SK-N-SH (cell line): ENCODE measurements at regions not wholly inside any gene's neighbourhood (a gene's known extent, or its start where the extent isn't known, plus 50 kb on each side); places are given as distances from the start of the nearest gene placed in this dataset.

Source experiments
- CTCF ChIP-seq: fragments of 200-600 bp; sonication (generic); IDR thresholded peaks from 2 replicates; pipeline ENCODE4 v1.6.1; 2017; ENCODE audit warnings: antibody characterized with exemption, mild to moderate bottlenecking, moderate library complexity
- EP300 ChIP-seq, 2 experiments: IDR thresholded peaks; 2 replicates each; pipeline versions ENCODE4 v1.4.0 to v1.6.1; 2012; ENCODE audit warnings: borderline replicate concordance in 1 of 2, low read depth in 1 of 2, low read length in 1 of 2
- RAD21 ChIP-seq: IDR thresholded peaks from 2 replicates; pipeline ENCODE4 v1.6.1; 2012; ENCODE audit warnings: mild to moderate bottlenecking, low read length
- RCOR1 ChIP-seq: fragments of 150-350 bp; IDR thresholded peaks from 2 replicates; pipeline ENCODE4 v1.6.1; 2017; ENCODE audit warnings: antibody characterized with exemption, low read length
- SIN3A ChIP-seq: IDR thresholded peaks from 2 replicates; pipeline ENCODE4 v1.6.1; 2012; ENCODE audit warnings: low read depth, mild to moderate bottlenecking, low read length, moderate library complexity, borderline replicate concordance
- TAF1 ChIP-seq: IDR thresholded peaks from 2 replicates; pipeline ENCODE4 v1.6.1; 2012; ENCODE audit warnings: low read depth, mild to moderate bottlenecking, low read length, moderate library complexity, borderline replicate concordance
- TF ChIP-seq, protein P1 (sequence below): IDR thresholded peaks from 2 replicates; pipeline ENCODE4 v1.6.1; 2012; ENCODE audit warnings: mild to moderate bottlenecking, low read depth, low read length, moderate library complexity

DNA sequence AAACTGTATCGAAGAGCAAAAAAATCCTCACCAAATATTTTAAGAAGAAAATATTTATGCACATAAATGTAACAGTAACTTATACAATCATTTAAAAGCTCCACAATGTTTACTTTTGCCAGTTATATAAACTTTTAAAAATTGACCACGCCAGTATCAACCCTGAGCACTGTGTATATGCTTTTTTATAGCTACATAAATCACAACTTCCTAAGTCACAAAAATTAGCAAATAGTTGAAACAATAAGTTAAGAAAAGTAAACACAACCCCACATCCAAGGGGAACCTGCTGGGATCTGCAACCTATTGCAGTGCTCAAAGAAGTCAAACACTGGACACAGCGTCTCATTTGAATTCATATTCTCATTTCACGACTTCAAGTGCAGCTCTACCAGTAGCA is 89.8 kb upstream of the DST start:
- TF ChIP-seq RAD21 (no peak), CTCF (no peak), TAF1 (no peak), RCOR1 (no peak), EP300 (IDR thresholded peaks at IDR 0.05; ENCODE audit: borderline replicate concordance in 1 of 2, low read depth in 1 of 2, low read length in 1 of 2) (no peak), SIN3A (no peak)
- TF ChIP-seq, protein P1, sequence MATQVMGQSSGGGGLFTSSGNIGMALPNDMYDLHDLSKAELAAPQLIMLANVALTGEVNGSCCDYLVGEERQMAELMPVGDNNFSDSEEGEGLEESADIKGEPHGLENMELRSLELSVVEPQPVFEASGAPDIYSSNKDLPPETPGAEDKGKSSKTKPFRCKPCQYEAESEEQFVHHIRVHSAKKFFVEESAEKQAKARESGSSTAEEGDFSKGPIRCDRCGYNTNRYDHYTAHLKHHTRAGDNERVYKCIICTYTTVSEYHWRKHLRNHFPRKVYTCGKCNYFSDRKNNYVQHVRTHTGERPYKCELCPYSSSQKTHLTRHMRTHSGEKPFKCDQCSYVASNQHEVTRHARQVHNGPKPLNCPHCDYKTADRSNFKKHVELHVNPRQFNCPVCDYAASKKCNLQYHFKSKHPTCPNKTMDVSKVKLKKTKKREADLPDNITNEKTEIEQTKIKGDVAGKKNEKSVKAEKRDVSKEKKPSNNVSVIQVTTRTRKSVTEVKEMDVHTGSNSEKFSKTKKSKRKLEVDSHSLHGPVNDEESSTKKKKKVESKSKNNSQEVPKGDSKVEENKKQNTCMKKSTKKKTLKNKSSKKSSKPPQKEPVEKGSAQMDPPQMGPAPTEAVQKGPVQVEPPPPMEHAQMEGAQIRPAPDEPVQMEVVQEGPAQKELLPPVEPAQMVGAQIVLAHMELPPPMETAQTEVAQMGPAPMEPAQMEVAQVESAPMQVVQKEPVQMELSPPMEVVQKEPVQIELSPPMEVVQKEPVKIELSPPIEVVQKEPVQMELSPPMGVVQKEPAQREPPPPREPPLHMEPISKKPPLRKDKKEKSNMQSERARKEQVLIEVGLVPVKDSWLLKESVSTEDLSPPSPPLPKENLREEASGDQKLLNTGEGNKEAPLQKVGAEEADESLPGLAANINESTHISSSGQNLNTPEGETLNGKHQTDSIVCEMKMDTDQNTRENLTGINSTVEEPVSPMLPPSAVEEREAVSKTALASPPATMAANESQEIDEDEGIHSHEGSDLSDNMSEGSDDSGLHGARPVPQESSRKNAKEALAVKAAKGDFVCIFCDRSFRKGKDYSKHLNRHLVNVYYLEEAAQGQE: no peak
